Naive thymus-derived CD4-positive, alpha-beta T cell (primary cell): ENCODE measurements at regions not wholly inside any gene's neighbourhood (a gene's known extent, or its start where the extent isn't known, plus 50 kb on each side); places are given as distances from the start of the nearest gene placed in this dataset.

ENCODE experiments used
- ATAC-seq: fragments of 150-1000 bp; cut with Tn5 transposase; 2 replicates; pipeline ENCODE4 v1.10.0; 2021; ENCODE audit warnings: mild to moderate bottlenecking, moderate library complexity
- CTCF ChIA-PET: fragments of 350-600 bp; sonication (Branson Sonifier 250); formaldehyde crosslinking; loops from one replicate; lab custom pipeline; 2021; ENCODE audit warnings: antibody characterized with exemption; lab: Charles Lee
- POLR2A ChIA-PET: fragments of 350-600 bp; sonication (Branson Sonifier 250); formaldehyde crosslinking; loops from one replicate; lab custom pipeline; 2021; ENCODE audit warnings: antibody characterized with exemption, inconsistent platforms; lab: Charles Lee
- DNase-seq, 9 donors: peaks; one replicate each; pipeline versions ENCODE4 v3.0.0 to v3.0.0-alpha.2; 2020 to 2022; ENCODE audit warnings: mixed read lengths in 1 of 9
- H3K27ac ChIP-seq: one replicate; pipeline ENCODE4 v1.7.0; 2013; ENCODE audit warnings: mild to moderate bottlenecking, low read depth, low read length, moderate library complexity
- H3K27me3 ChIP-seq, 2 donors: one replicate each; pipeline ENCODE4 v1.7.0; 2013; ENCODE audit warnings: low read length in 2 of 2, mild to moderate bottlenecking in 2 of 2, moderate library complexity in 2 of 2; ENCODE audit not compliant: control insufficient read depth in 2 of 2, insufficient read depth in 2 of 2
- H3K36me3 ChIP-seq, 3 experiments: 1 replicate in 2 of 3; 2 replicates in 1 of 3; pipeline ENCODE4 v1.7.0; 2013; ENCODE audit warnings: low read length in 3 of 3, mild to moderate bottlenecking in 3 of 3, moderate library complexity in 1 of 3; ENCODE audit not compliant: insufficient read depth in 3 of 3, control insufficient read depth in 2 of 3
- H3K4me1 ChIP-seq, 2 donors: one replicate each; pipeline ENCODE4 v1.7.0; 2013; ENCODE audit warnings: low read length in 2 of 2, mild to moderate bottlenecking in 2 of 2, moderate library complexity in 1 of 2; ENCODE audit not compliant: control insufficient read depth in 2 of 2, insufficient read depth in 2 of 2
- H3K4me3 ChIP-seq: 2 replicates; pipeline ENCODE4 v1.7.0; 2013; ENCODE audit warnings: mild to moderate bottlenecking, low read length
- H3K9me3 ChIP-seq, 3 experiments: 1 replicate in 2 of 3; 2 replicates in 1 of 3; pipeline ENCODE4 v1.7.0; 2013; ENCODE audit warnings: low read length in 3 of 3; ENCODE audit not compliant: control insufficient read depth in 2 of 3
- H3K27ac Mint-ChIP-seq, 9 donors: one replicate each; pipeline ENCODE4 v1.8.0; 2020 to 2022; ENCODE audit warnings: mixed read lengths in 9 of 9, mild to moderate bottlenecking in 8 of 9, moderate library complexity in 5 of 9, inconsistent platforms in 2 of 9
- H3K27me3 Mint-ChIP-seq, 5 donors: one replicate each; pipeline ENCODE4 v1.8.0; 2021 to 2022; ENCODE audit warnings: mixed read lengths in 5 of 5, mild to moderate bottlenecking in 1 of 5
- H3K36me3 Mint-ChIP-seq, 5 donors: one replicate each; pipeline ENCODE4 v1.8.0; 2020 to 2022; ENCODE audit warnings: mixed read lengths in 5 of 5, mild to moderate bottlenecking in 3 of 5, inconsistent platforms in 1 of 5
- H3K4me1 Mint-ChIP-seq, 7 donors: one replicate each; pipeline ENCODE4 v1.8.0; 2020 to 2022; ENCODE audit warnings: mixed read lengths in 7 of 7, mild to moderate bottlenecking in 3 of 7, inconsistent platforms in 1 of 7
- H3K4me3 Mint-ChIP-seq, 10 donors: one replicate each; pipeline ENCODE4 v1.8.0; 2020 to 2022; ENCODE audit warnings: mild to moderate bottlenecking in 10 of 10, mixed read lengths in 10 of 10, moderate library complexity in 6 of 10, inconsistent platforms in 2 of 10
- H3K9me3 Mint-ChIP-seq, 11 donors: one replicate each; pipeline ENCODE4 v1.8.0; 2020 to 2022; ENCODE audit warnings: mixed read lengths in 11 of 11, mild to moderate bottlenecking in 4 of 11, inconsistent platforms in 1 of 11, moderate library complexity in 1 of 11
- intact Hi-C, 2 donors: fragments of 100-400 bp; cut with micrococcal nuclease; formaldehyde crosslinking; loops; one replicate each; pipeline ENCODE4 v1.15.1; 2023

- H3K36me3 Mint-ChIP-seq = peaks cover 0 to 5% (median 0%) of the 10 kb centered on the region in 5 donors
- CTCF ChIA-PET = no interaction called here
- peaks cover 0 to 8% (median 7%) of the 10 kb centered on the region in 5 donors for H3K27me3 Mint-ChIP-seq
Measured at GRCh38 chr4:173766171-173766600, 236.2 kb upstream of the HAND2 start.

GRCh38 chr4:173765751-173766150 is 235.7 kb upstream of the HAND2 start:
- Histone ChIP-seq H3K9me3 (no peaks in the 10 kb centered on the region), H3K36me3 (no peaks in the 10 kb centered on the region), H3K27ac (no peak overlapping the region), H3K4me3 (no peak overlapping the region), H3K4me1 (no peaks in the 10 kb centered on the region), H3K27me3 (no peaks in the 10 kb centered on the region)
- intact Hi-C loops = no loop called here
- CTCF ChIA-PET = no interaction called here
- Mint-ChIP-seq H3K27me3 (peaks cover 0 to 8% (median 7%) of the 10 kb centered on the region in 5 donors), H3K36me3 (peaks cover 0 to 5% (median 0%) of the 10 kb centered on the region in 5 donors), H3K4me1 (no peaks in the 10 kb centered on the region), H3K9me3 (peaks cover 0 to 13% (median 2%) of the 10 kb centered on the region in 11 donors), H3K4me3 (no peak overlapping the region), H3K27ac (no peak overlapping the region)
- ATAC-seq (no peak), DNase-seq (no peak)
- POLR2A ChIA-PET = no interaction called here

More at GRCh38 chr4:173766171-173766600, 236.2 kb upstream of the HAND2 start:
- Histone ChIP-seq H3K9me3 (no peaks in the 10 kb centered on the region), H3K27ac (no peak overlapping the region), H3K4me3 (no peak overlapping the region), H3K27me3 (no peaks in the 10 kb centered on the region), H3K36me3 (no peaks in the 10 kb centered on the region), H3K4me1 (no peaks in the 10 kb centered on the region)
- intact Hi-C loops = no loop called here
- no peak for DNase-seq
- no peaks in the 10 kb centered on the region for H3K4me1 Mint-ChIP-seq
- POLR2A ChIA-PET = no interaction called here
- H3K4me3 Mint-ChIP-seq = no peak overlapping the region
- peaks cover 0 to 13% (median 2%) of the 10 kb centered on the region in 11 donors for H3K9me3 Mint-ChIP-seq
- no peak overlapping the region for H3K27ac Mint-ChIP-seq
- ATAC-seq = no peak

GRCh38 chr4:173763389-173763788 is 233.4 kb upstream of the HAND2 start:
- Mint-ChIP-seq H3K4me1 (no peaks in the 10 kb centered on the region), H3K27ac (no peak overlapping the region), H3K4me3 (no peak overlapping the region), H3K27me3 (peaks cover 0 to 8% (median 7%) of the 10 kb centered on the region in 5 donors), H3K36me3 (peaks cover 0 to 5% (median 0%) of the 10 kb centered on the region in 5 donors), H3K9me3 (peaks cover 0 to 6% (median 0%) of the 10 kb centered on the region in 11 donors)
- CTCF ChIA-PET = no interaction called here
- Histone ChIP-seq H3K27me3 (no peaks in the 10 kb centered on the region), H3K4me1 (no peaks in the 10 kb centered on the region), H3K27ac (no peak overlapping the region), H3K9me3 (no peaks in the 10 kb centered on the region), H3K4me3 (no peak overlapping the region), H3K36me3 (no peaks in the 10 kb centered on the region)
- ATAC-seq (no peak), DNase-seq (no peak)
- intact Hi-C loops = no loop called here
- POLR2A ChIA-PET = no interaction called here

GRCh38 chr4:173761938-173762337 is 231.9 kb upstream of the HAND2 start:
- H3K4me1 Mint-ChIP-seq = no peaks in the 10 kb centered on the region
- Histone ChIP-seq H3K4me3 (no peak overlapping the region), H3K9me3 (no peaks in the 10 kb centered on the region), H3K27me3 (no peaks in the 10 kb centered on the region), H3K4me1 (no peaks in the 10 kb centered on the region), H3K36me3 (no peaks in the 10 kb centered on the region), H3K27ac (no peak overlapping the region)
- no peak overlapping the region for H3K4me3 Mint-ChIP-seq
- H3K27ac Mint-ChIP-seq = no peak overlapping the region
- H3K27me3 Mint-ChIP-seq = peaks cover 0 to 8% (median 7%) of the 10 kb centered on the region in 5 donors
- CTCF ChIA-PET = no interaction called here
- H3K9me3 Mint-ChIP-seq = peaks cover 0 to 6% (median 0%) of the 10 kb centered on the region in 11 donors
- DNase-seq = no peak
- H3K36me3 Mint-ChIP-seq = peaks cover 0 to 5% (median 0%) of the 10 kb centered on the region in 5 donors
- ATAC-seq = no peak
- intact Hi-C loops = no loop called here
- POLR2A ChIA-PET = no interaction called here

GRCh38 chr4:173761236-173761635 is 231.2 kb upstream of the HAND2 start:
- CTCF ChIA-PET = no interaction called here
- Mint-ChIP-seq H3K36me3 (peaks cover 0 to 5% (median 0%) of the 10 kb centered on the region in 5 donors), H3K9me3 (peaks cover 0 to 6% (median 0%) of the 10 kb centered on the region in 11 donors), H3K4me3 (no peak overlapping the region), H3K4me1 (no peaks in the 10 kb centered on the region), H3K27me3 (peaks cover 0 to 8% (median 7%) of the 10 kb centered on the region in 5 donors), H3K27ac (no peak overlapping the region)
- H3K27ac ChIP-seq = no peak overlapping the region
- H3K36me3 ChIP-seq = no peaks in the 10 kb centered on the region
- no peak overlapping the region for H3K4me3 ChIP-seq
- H3K9me3 ChIP-seq = no peaks in the 10 kb centered on the region
- POLR2A ChIA-PET = no interaction called here
- intact Hi-C loops = no loop called here
- DNase-seq (no peak), ATAC-seq (no peak)
- no peaks in the 10 kb centered on the region for H3K27me3 ChIP-seq
- no peaks in the 10 kb centered on the region for H3K4me1 ChIP-seq

- H3K9me3 Mint-ChIP-seq = peaks cover 0 to 6% (median 0%) of the 10 kb centered on the region in 11 donors
- H3K9me3 ChIP-seq = no peaks in the 10 kb centered on the region
- peaks cover 0 to 5% (median 0%) of the 10 kb centered on the region in 5 donors for H3K36me3 Mint-ChIP-seq
- no peak for ATAC-seq
- H3K4me3 Mint-ChIP-seq = no peak overlapping the region
- H3K36me3 ChIP-seq = no peaks in the 10 kb centered on the region
- intact Hi-C loops = no loop called here
- no peak overlapping the region for H3K27ac ChIP-seq
- no peaks in the 10 kb centered on the region for H3K4me1 ChIP-seq
- ChIA-PET POLR2A (no interaction called here), CTCF (no interaction called here)
- no peaks in the 10 kb centered on the region for H3K4me1 Mint-ChIP-seq
- H3K4me3 ChIP-seq = no peak overlapping the region
- H3K27ac Mint-ChIP-seq = no peak overlapping the region
- H3K27me3 ChIP-seq = no peaks in the 10 kb centered on the region
- H3K27me3 Mint-ChIP-seq = peaks cover 0 to 8% (median 7%) of the 10 kb centered on the region in 5 donors
- DNase-seq = no peak
Measured at GRCh38 chr4:173758132-173758531, 228.1 kb upstream of the HAND2 start.

- intact Hi-C loops = no loop called here
- H3K4me3 ChIP-seq = no peak overlapping the region
- H3K9me3 Mint-ChIP-seq = peaks cover 0 to 2% (median 0%) of the 10 kb centered on the region in 11 donors
- no peaks in the 10 kb centered on the region for H3K4me1 ChIP-seq
- H3K4me3 Mint-ChIP-seq = no peak overlapping the region
- peaks cover 0 to 11% (median 0%) of the 10 kb centered on the region in 5 donors for H3K27me3 Mint-ChIP-seq
- H3K36me3 Mint-ChIP-seq = no peaks in the 10 kb centered on the region
- H3K9me3 ChIP-seq = no peaks in the 10 kb centered on the region
- ChIA-PET POLR2A (no interaction called here), CTCF (no interaction called here)
- no peak overlapping the region for H3K27ac Mint-ChIP-seq
- no peaks in the 10 kb centered on the region for H3K27me3 ChIP-seq
- no peaks in the 10 kb centered on the region for H3K4me1 Mint-ChIP-seq
- no peak for DNase-seq
- no peak for ATAC-seq
- H3K36me3 ChIP-seq = no peaks in the 10 kb centered on the region
- no peak overlapping the region for H3K27ac ChIP-seq
Measured at GRCh38 chr4:173753408-173753807, 223.4 kb upstream of the HAND2 start.
